Gastroesophageal sphincter (tissue), 3 donors: ENCODE measurements at regions not wholly inside any gene's neighbourhood (a gene's known extent, or its start where the extent isn't known, plus 50 kb on each side); places are given as distances from the start of the nearest gene placed in this dataset.

ENCODE experiments used
- CTCF ChIP-seq, 4 experiments: fragments of 200-600 bp in 2 of 4; fragments of 450-650 bp in 2 of 4; sonication (generic) in 1 of 4; IDR thresholded peaks; one replicate each; pipeline ENCODE4 v1.5.1; 2017 to 2019; ENCODE audit warnings: antibody characterized with exemption in 4 of 4, mild to moderate bottlenecking in 2 of 4, moderate library complexity in 2 of 4
- EP300 ChIP-seq: sonication (generic); formaldehyde crosslinking; IDR thresholded peaks from one replicate; pipeline ENCODE4 v1.6.1; 2017; ENCODE audit warnings: antibody characterized with exemption, mild to moderate bottlenecking
- POLR2A ChIP-seq, 2 donors: fragments of 450-650 bp; IDR thresholded peaks; one replicate each; pipeline ENCODE4 v1.6.1; 2017; ENCODE audit warnings: antibody characterized with exemption in 2 of 2, mild to moderate bottlenecking in 2 of 2, moderate library complexity in 1 of 2
- POLR2AphosphoS5 ChIP-seq: sonication (generic); formaldehyde crosslinking; IDR thresholded peaks from one replicate; pipeline ENCODE4 v1.6.1; 2017; ENCODE audit warnings: antibody characterized with exemption

DNA sequence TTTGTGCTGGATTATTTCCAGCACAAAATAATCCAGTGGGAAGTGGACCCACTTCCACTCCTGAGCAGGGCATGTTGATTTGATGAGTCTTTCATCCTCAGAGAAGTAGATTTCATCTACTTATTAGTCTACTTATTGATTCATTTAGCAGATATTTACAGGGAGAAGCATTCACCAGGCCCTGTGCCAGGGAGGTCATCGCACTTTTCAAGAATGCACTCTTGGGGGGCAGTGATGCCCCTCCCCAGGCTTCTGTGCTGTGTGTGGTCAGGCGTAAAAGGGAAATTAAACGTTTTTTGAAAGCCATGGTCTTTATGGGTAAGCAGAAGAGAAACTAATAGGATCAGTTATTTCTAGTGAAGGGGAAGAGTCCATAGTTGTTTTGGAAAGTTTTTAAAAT, 610.7 kb upstream of the TMEM132C start:
- TF ChIP-seq CTCF (IDR thresholded peaks at IDR 0.05) (no peak), POLR2A (IDR thresholded peaks at IDR 0.05) (no peak), EP300 (no peak), POLR2AphosphoS5 (no peak)
